Liver (tissue), 7 donors: ENCODE measurements at regions not wholly inside any gene's neighbourhood (a gene's known extent, or its start where the extent isn't known, plus 50 kb on each side); places are given as distances from the start of the nearest gene placed in this dataset.

Experiments
- DNase-seq: peaks from one replicate; pipeline ENCODE4 v3.0.0-alpha.2; 2017; ENCODE audit warnings: low spot score
- H3K27ac ChIP-seq, 2 donors: one replicate each; pipeline ENCODE4 v1.7.0; 2013; ENCODE audit warnings: inconsistent platforms in 2 of 2, low read length in 2 of 2, control low read depth in 1 of 2, low read depth in 1 of 2, mild to moderate bottlenecking in 1 of 2
- H3K27me3 ChIP-seq, 4 donors: one replicate each; pipeline versions ENCODE4 v1.6.1 to v1.7.0; 2013; ENCODE audit warnings: low read length in 3 of 4, inconsistent platforms in 1 of 4, mild to moderate bottlenecking in 1 of 4, moderate library complexity in 1 of 4; ENCODE audit not compliant: control insufficient read depth in 4 of 4, insufficient read depth in 4 of 4
- H3K36me3 ChIP-seq, 4 donors: one replicate each; pipeline versions ENCODE4 v1.6.1 to v1.7.0; 2013; ENCODE audit warnings: low read length in 3 of 4, mild to moderate bottlenecking in 3 of 4, low read depth in 1 of 4, moderate library complexity in 1 of 4; ENCODE audit not compliant: control insufficient read depth in 4 of 4, insufficient read depth in 3 of 4
- H3K4me1 ChIP-seq, 4 donors: one replicate each; pipeline versions ENCODE4 v1.6.1 to v1.7.0; 2013; ENCODE audit warnings: low read length in 3 of 4, mild to moderate bottlenecking in 3 of 4, moderate library complexity in 1 of 4; ENCODE audit not compliant: control insufficient read depth in 4 of 4, insufficient read depth in 4 of 4
- H3K4me3 ChIP-seq, 3 donors: one replicate each; pipeline versions ENCODE4 v1.6.1 to v1.7.0; 2013; ENCODE audit warnings: low read length in 3 of 3, control low read depth in 1 of 3, low read depth in 1 of 3, mild to moderate bottlenecking in 1 of 3
- H3K9ac ChIP-seq, 2 donors: one replicate each; pipeline ENCODE4 v1.7.0; 2013; ENCODE audit warnings: low read length in 2 of 2, mild to moderate bottlenecking in 2 of 2, moderate library complexity in 2 of 2, control low read depth in 1 of 2, low read depth in 1 of 2
- H3K9me3 ChIP-seq, 4 donors: one replicate each; pipeline versions ENCODE4 v1.6.1 to v1.7.0; 2013; ENCODE audit warnings: low read length in 3 of 4; ENCODE audit not compliant: control insufficient read depth in 4 of 4
- FOXA1 ChIP-seq: IDR thresholded peaks from 2 replicates; pipeline ENCODE4 v1.6.1; 2016; ENCODE audit warnings: antibody characterized with exemption
- FOXA2 ChIP-seq: IDR thresholded peaks from 2 replicates; pipeline ENCODE4 v1.6.1; 2016; ENCODE audit warnings: antibody characterized with exemption
- GABPA ChIP-seq, 2 donors: IDR thresholded peaks in 1 of 2; conservative IDR thresholded peaks in 1 of 2; 2 replicates each; pipeline ENCODE4 v1.6.1; 2016; ENCODE audit warnings: antibody characterized with exemption in 2 of 2, mild to moderate bottlenecking in 1 of 2, moderate library complexity in 1 of 2
- MAX ChIP-seq: IDR thresholded peaks from 2 replicates; pipeline ENCODE4 v1.6.1; 2016; ENCODE audit warnings: antibody characterized with exemption
- RAD21 ChIP-seq, 2 donors: IDR thresholded peaks; 2 replicates each; pipeline ENCODE4 v1.6.1; 2016; ENCODE audit warnings: antibody characterized with exemption in 2 of 2, mild to moderate bottlenecking in 2 of 2
- REST ChIP-seq: IDR thresholded peaks from 2 replicates; pipeline ENCODE4 v1.6.1; 2016; ENCODE audit warnings: antibody characterized with exemption, mild to moderate bottlenecking
- RXRA ChIP-seq, 2 donors: IDR thresholded peaks; 2 replicates each; pipeline ENCODE4 v1.6.1; 2017 to 2018; ENCODE audit warnings: antibody characterized with exemption in 2 of 2, mild to moderate bottlenecking in 1 of 2
- SP1 ChIP-seq: IDR thresholded peaks from 2 replicates; pipeline ENCODE4 v1.6.1; 2018; ENCODE audit warnings: antibody characterized with exemption, mild to moderate bottlenecking
- ZBTB33 ChIP-seq: IDR thresholded peaks from 2 replicates; pipeline ENCODE4 v1.6.1; 2016; ENCODE audit warnings: antibody characterized with exemption
- WGBS: extraction: QIAGEN DNeasy Blood & Tissue Kit; methylation state at CpG from one replicate; pipeline ENCODE4 v1.1.7; 2013; 5-methylcytosine and 5-hydroxymethylcytosine counted together
- donor health status: healthy.
- donor health status: healthy.
- donor health status: healthy.
- donor health status: healthy.

GRCh38 chr17:69997332-69997731 is 77.7 kb upstream of the KCNJ16 start:
- peaks cover 0 to 3% (median 0%) of the 10 kb centered on the region in 4 donors for H3K27me3 ChIP-seq
- DNase-seq, result no peak
- peaks cover 3 to 4% (median 4%) of the 10 kb centered on the region in 4 donors for H3K9me3 ChIP-seq
- H3K4me1 ChIP-seq, result no peaks in the 10 kb centered on the region
- H3K9ac ChIP-seq, result no peak overlapping the region
- H3K36me3 ChIP-seq, result no peaks in the 10 kb centered on the region
- no peak overlapping the region for H3K27ac ChIP-seq
- TF ChIP-seq RAD21 (IDR thresholded peaks at IDR 0.05) (no peak), SP1 (no peak), ZBTB33 (no peak), GABPA (IDR thresholded peaks at IDR 0.05 in 1 of 2, conservative IDR thresholded peaks at IDR 0.05 in 1 of 2) (no peak)
- H3K4me3 ChIP-seq, result no peak overlapping the region

- Histone ChIP-seq H3K27me3 (peaks cover 0 to 3% (median 0%) of the 10 kb centered on the region in 4 donors), H3K36me3 (no peaks in the 10 kb centered on the region), H3K9me3 (peaks cover 3 to 4% (median 4%) of the 10 kb centered on the region in 4 donors), H3K4me3 (no peak overlapping the region), H3K27ac (no peak overlapping the region), H3K9ac (no peak overlapping the region), H3K4me1 (no peaks in the 10 kb centered on the region)
- 78% methylated on average over 1 of the region's 1 CpG for WGBS
- no peak for DNase-seq
- TF ChIP-seq FOXA2 (no peak), FOXA1 (no peak), SP1 (no peak), MAX (no peak)
Observed at GRCh38 chr17:69999253-69999652, 75.8 kb upstream of the KCNJ16 start.

DNA sequence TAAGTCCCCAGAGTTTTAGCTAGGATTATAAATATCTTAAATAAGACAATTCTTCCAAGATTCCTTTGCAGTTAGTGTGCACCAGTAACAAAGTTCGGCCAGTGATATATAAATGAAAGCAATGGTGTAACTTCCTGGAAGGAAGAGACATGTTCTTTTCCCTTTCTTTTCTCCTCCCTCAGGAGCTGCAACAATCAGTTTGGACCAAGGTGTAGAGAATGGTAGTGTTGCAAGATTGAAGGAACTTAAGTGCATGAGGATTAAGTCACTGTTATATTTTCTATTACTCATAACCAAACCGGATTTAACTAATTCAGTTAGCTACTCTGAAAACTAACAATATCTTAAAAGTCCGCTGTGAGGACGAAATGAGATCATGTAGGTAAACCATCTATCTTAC is 68.9 kb upstream of the KCNJ16 start:
- no peak overlapping the region for H3K9ac ChIP-seq
- H3K9me3 ChIP-seq, result no peaks in the 10 kb centered on the region
- DNase-seq, result no peak
- H3K4me1 ChIP-seq, result no peaks in the 10 kb centered on the region
- H3K27ac ChIP-seq, result no peak overlapping the region
- H3K27me3 ChIP-seq, result no peaks in the 10 kb centered on the region
- H3K36me3 ChIP-seq, result no peaks in the 10 kb centered on the region
- no peak overlapping the region for H3K4me3 ChIP-seq
- 81% methylated on average over 4 of the region's 4 CpGs for WGBS
- TF ChIP-seq RXRA (IDR thresholded peaks at IDR 0.05) (no peak), REST (no peak)
